GM23338 (cell line): ENCODE measurements at regions not wholly inside any gene's neighbourhood (a gene's known extent, or its start where the extent isn't known, plus 50 kb on each side); places are given as distances from the start of the nearest gene placed in this dataset.

Experiments used
- EZH2phosphoT487 ChIP-seq: fragments of 200-600 bp; sonication (generic); IDR thresholded peaks from one replicate; pipeline ENCODE4 v1.8.1; 2018; ENCODE audit warnings: antibody characterized with exemption; ENCODE audit not compliant: unreplicated experiment
- NANOG ChIP-seq: IDR thresholded peaks from 2 replicates; pipeline ENCODE4 v1.6.1; 2016; ENCODE audit warnings: antibody characterized with exemption, borderline replicate concordance
- TF ChIP-seq, protein P1 (sequence below), 2 experiments: fragments of 200-600 bp in 1 of 2; sonication (generic) in 1 of 2; conservative IDR thresholded peaks; 2 replicates each; pipeline versions ENCODE4 v1.5.1 to v1.6.1; 2016 to 2017; ENCODE audit warnings: antibody characterized with exemption in 2 of 2, low read depth in 2 of 2, mild to moderate bottlenecking in 2 of 2, moderate library complexity in 1 of 2

DNA sequence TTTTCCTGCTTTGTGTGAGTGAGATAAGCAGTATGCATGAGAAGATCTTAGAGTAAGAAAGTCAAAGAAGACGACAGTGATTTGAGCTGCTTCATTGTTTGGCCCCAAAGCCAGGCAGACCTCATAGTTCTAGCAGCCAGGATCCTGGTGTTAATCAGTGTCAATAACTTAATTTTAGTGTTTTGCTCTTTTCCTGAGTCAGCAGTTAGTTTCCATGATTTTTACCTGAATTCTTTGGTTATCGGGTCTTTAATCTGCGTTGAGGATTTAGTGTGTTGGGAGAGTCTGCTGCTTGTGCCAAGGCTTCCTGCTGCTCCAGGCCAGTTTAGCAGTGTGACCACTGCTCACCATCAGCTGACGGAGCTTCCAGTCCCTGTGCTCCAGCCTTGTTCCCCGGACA, 241.6 kb upstream of the SOX5 start:
- TF ChIP-seq, protein P1, sequence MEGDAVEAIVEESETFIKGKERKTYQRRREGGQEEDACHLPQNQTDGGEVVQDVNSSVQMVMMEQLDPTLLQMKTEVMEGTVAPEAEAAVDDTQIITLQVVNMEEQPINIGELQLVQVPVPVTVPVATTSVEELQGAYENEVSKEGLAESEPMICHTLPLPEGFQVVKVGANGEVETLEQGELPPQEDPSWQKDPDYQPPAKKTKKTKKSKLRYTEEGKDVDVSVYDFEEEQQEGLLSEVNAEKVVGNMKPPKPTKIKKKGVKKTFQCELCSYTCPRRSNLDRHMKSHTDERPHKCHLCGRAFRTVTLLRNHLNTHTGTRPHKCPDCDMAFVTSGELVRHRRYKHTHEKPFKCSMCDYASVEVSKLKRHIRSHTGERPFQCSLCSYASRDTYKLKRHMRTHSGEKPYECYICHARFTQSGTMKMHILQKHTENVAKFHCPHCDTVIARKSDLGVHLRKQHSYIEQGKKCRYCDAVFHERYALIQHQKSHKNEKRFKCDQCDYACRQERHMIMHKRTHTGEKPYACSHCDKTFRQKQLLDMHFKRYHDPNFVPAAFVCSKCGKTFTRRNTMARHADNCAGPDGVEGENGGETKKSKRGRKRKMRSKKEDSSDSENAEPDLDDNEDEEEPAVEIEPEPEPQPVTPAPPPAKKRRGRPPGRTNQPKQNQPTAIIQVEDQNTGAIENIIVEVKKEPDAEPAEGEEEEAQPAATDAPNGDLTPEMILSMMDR (conservative IDR thresholded peaks at IDR 0.05; ENCODE audit: low read depth in 2 of 2): no peak
- TF ChIP-seq EZH2phosphoT487 (no peak), NANOG (no peak)
